CD8-positive, alpha-beta memory T cell (primary cell): ENCODE measurements at regions not wholly inside any gene's neighbourhood (a gene's known extent, or its start where the extent isn't known, plus 50 kb on each side); places are given as distances from the start of the nearest gene placed in this dataset.
A peak's percentile ranks its signal among the peaks of the same experiment; 100 is the strongest.

Experiments used
- CTCF ChIA-PET: fragments of 350-600 bp; sonication (Branson Sonifier 250); formaldehyde crosslinking; loops from one replicate; lab custom pipeline; 2021; ENCODE audit warnings: antibody characterized with exemption; lab: Charles Lee
- POLR2A ChIA-PET: fragments of 350-600 bp; sonication (Branson Sonifier 250); formaldehyde crosslinking; loops from one replicate; lab custom pipeline; 2021; ENCODE audit warnings: antibody characterized with exemption; lab: Charles Lee
- DNase-seq, 5 donors: peaks; one replicate each; pipeline versions ENCODE4 v3.0.0 to v3.0.0-alpha.2; 2020 to 2022; ENCODE audit warnings: mixed read lengths in 1 of 5
- H3K27ac ChIP-seq: one replicate; pipeline ENCODE4 v1.7.0; 2013; ENCODE audit warnings: low read depth, mild to moderate bottlenecking, low read length, moderate library complexity
- H3K27me3 ChIP-seq: 2 replicates; pipeline ENCODE4 v1.7.0; 2013; ENCODE audit warnings: low read length, mild to moderate bottlenecking; ENCODE audit not compliant: insufficient read depth, poor library complexity, severe bottlenecking
- H3K36me3 ChIP-seq: 2 replicates; pipeline ENCODE4 v1.7.0; 2013; ENCODE audit warnings: mild to moderate bottlenecking, low read length, moderate library complexity; ENCODE audit not compliant: insufficient read depth
- H3K4me1 ChIP-seq: 2 replicates; pipeline ENCODE4 v1.7.0; 2013; ENCODE audit warnings: mild to moderate bottlenecking, low read length, moderate library complexity; ENCODE audit not compliant: insufficient read depth
- H3K4me3 ChIP-seq: 2 replicates; pipeline ENCODE4 v1.7.0; 2013; ENCODE audit warnings: mild to moderate bottlenecking, low read length
- H3K9me3 ChIP-seq: 2 replicates; pipeline ENCODE4 v1.7.0; 2013; ENCODE audit warnings: mild to moderate bottlenecking, low read length
- H3K27ac Mint-ChIP-seq, 8 donors: one replicate each; pipeline ENCODE4 v1.8.0; 2020 to 2021; ENCODE audit warnings: mixed read lengths in 8 of 8, mild to moderate bottlenecking in 6 of 8, inconsistent platforms in 3 of 8, moderate library complexity in 3 of 8
- H3K27me3 Mint-ChIP-seq, 2 donors: one replicate each; pipeline ENCODE4 v1.8.0; 2020 to 2021; ENCODE audit warnings: mixed read lengths in 2 of 2, mild to moderate bottlenecking in 1 of 2, moderate library complexity in 1 of 2
- H3K36me3 Mint-ChIP-seq, 3 donors: one replicate each; pipeline ENCODE4 v1.8.0; 2020 to 2021; ENCODE audit warnings: mixed read lengths in 3 of 3, inconsistent platforms in 1 of 3, mild to moderate bottlenecking in 1 of 3
- H3K4me1 Mint-ChIP-seq, 3 donors: one replicate each; pipeline ENCODE4 v1.8.0; 2020 to 2021; ENCODE audit warnings: mixed read lengths in 3 of 3, inconsistent platforms in 1 of 3, mild to moderate bottlenecking in 1 of 3
- H3K4me3 Mint-ChIP-seq, 7 donors: one replicate each; pipeline ENCODE4 v1.8.0; 2020 to 2021; ENCODE audit warnings: mixed read lengths in 7 of 7, mild to moderate bottlenecking in 6 of 7, moderate library complexity in 4 of 7, inconsistent platforms in 2 of 7
- H3K9me3 Mint-ChIP-seq, 5 donors: one replicate each; pipeline ENCODE4 v1.8.0; 2020 to 2022; ENCODE audit warnings: mixed read lengths in 5 of 5, mild to moderate bottlenecking in 3 of 5, moderate library complexity in 2 of 5, inconsistent platforms in 1 of 5

DNA sequence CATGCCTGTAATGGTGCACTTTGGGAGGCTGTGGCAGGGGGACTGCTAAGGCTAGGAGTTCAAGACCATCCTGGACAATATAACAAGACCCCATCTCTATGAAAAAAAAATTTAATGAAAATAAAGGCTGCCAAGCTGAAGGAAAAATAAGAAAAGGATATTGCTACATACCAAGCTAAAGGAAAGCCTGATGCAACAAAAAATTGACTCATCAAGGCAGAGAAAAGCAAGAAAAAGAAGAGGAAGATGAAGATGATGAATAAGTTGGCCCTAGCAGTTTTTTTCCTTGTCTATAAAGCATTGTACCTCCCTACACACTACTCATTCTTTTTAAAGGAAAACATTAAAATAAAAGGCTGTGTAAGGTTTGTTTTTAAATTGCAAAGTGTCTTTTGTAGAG lies 441.9 kb upstream of the MDFIC2 start:
- H3K4me1 Mint-ChIP-seq: no peaks in the 10 kb centered on the region
- H3K9me3 Mint-ChIP-seq: no peaks in the 10 kb centered on the region
- Histone ChIP-seq H3K27ac (no peak overlapping the region), H3K9me3 (no peaks in the 10 kb centered on the region), H3K4me1 (no peaks in the 10 kb centered on the region), H3K27me3 (no peaks in the 10 kb centered on the region), H3K4me3 (no peak overlapping the region), H3K36me3 (no peaks in the 10 kb centered on the region)
- no peaks in the 10 kb centered on the region for H3K36me3 Mint-ChIP-seq
- ChIA-PET POLR2A (no interaction called here), CTCF (no interaction called here)
- peaks cover 3 to 27% of the 10 kb centered on the region in 2 donors for H3K27me3 Mint-ChIP-seq
- no peak overlapping the region for H3K27ac Mint-ChIP-seq
- no peak for DNase-seq
- H3K4me3 Mint-ChIP-seq: no peak overlapping the region

DNA sequence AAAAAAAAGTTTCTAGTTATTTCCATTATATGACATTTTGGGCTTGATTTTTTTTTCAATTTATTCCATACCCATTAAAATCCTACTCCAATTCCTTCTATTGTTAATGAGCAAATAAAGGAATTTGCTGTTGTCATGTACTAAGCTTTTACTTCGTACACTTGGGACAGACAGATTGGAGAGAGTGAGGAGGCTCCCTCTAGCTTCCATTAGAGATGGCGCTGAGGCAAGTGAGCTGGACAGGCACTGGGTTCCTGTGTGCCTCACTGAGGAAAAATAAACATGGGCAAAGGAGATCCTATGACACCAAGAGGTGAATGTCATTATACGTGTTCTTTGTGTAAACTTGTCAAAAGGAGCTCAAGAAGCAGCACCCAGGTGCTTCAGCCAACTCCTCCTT lies 441.1 kb upstream of the MDFIC2 start:
- CTCF ChIA-PET: no interaction called here
- Mint-ChIP-seq H3K27me3 (peaks cover 3 to 34% of the 10 kb centered on the region in 2 donors), H3K27ac (peak overlapping the region in 1 of 8 donors; percentile 10), H3K9me3 (no peaks in the 10 kb centered on the region), H3K36me3 (no peaks in the 10 kb centered on the region), H3K4me3 (no peak overlapping the region), H3K4me1 (no peaks in the 10 kb centered on the region)
- DNase-seq: no peak
- no peak overlapping the region for H3K27ac ChIP-seq
- no peaks in the 10 kb centered on the region for H3K27me3 ChIP-seq
- H3K4me3 ChIP-seq: no peak overlapping the region
- POLR2A ChIA-PET: no interaction called here
- H3K9me3 ChIP-seq: no peaks in the 10 kb centered on the region
- H3K4me1 ChIP-seq: no peaks in the 10 kb centered on the region
- H3K36me3 ChIP-seq: no peaks in the 10 kb centered on the region

GRCh38 chr3:70752051-70752450 lies 439.6 kb upstream of the MDFIC2 start:
- H3K36me3 ChIP-seq: no peaks in the 10 kb centered on the region
- DNase-seq: no peak
- ChIA-PET CTCF (no interaction called here), POLR2A (no interaction called here)
- no peaks in the 10 kb centered on the region for H3K36me3 Mint-ChIP-seq
- no peak overlapping the region for H3K27ac Mint-ChIP-seq
- no peak overlapping the region for H3K27ac ChIP-seq
- no peak overlapping the region for H3K4me3 Mint-ChIP-seq
- no peaks in the 10 kb centered on the region for H3K9me3 Mint-ChIP-seq
- no peaks in the 10 kb centered on the region for H3K4me1 Mint-ChIP-seq
- no peaks in the 10 kb centered on the region for H3K4me1 ChIP-seq
- H3K4me3 ChIP-seq: no peak overlapping the region
- no peaks in the 10 kb centered on the region for H3K9me3 ChIP-seq
- H3K27me3 ChIP-seq: no peaks in the 10 kb centered on the region
- peaks cover 3 to 49% of the 10 kb centered on the region in 2 donors for H3K27me3 Mint-ChIP-seq

GRCh38 chr3:70749122-70749521 lies 436.7 kb upstream of the MDFIC2 start:
- ChIA-PET CTCF (no interaction called here), POLR2A (no interaction called here)
- H3K36me3 Mint-ChIP-seq: no peaks in the 10 kb centered on the region
- Histone ChIP-seq H3K9me3 (no peaks in the 10 kb centered on the region), H3K4me3 (no peak overlapping the region), H3K27ac (no peak overlapping the region), H3K36me3 (no peaks in the 10 kb centered on the region), H3K4me1 (no peaks in the 10 kb centered on the region), H3K27me3 (no peaks in the 10 kb centered on the region)
- no peak for DNase-seq
- no peaks in the 10 kb centered on the region for H3K4me1 Mint-ChIP-seq
- no peak overlapping the region for H3K27ac Mint-ChIP-seq
- H3K27me3 Mint-ChIP-seq: peaks cover 6 to 58% of the 10 kb centered on the region in 2 donors
- no peaks in the 10 kb centered on the region for H3K9me3 Mint-ChIP-seq
- no peak overlapping the region for H3K4me3 Mint-ChIP-seq

GRCh38 chr3:70748593-70748992 lies 436.2 kb upstream of the MDFIC2 start:
- no peaks in the 10 kb centered on the region for H3K4me1 Mint-ChIP-seq
- H3K27me3 Mint-ChIP-seq: peaks cover 6 to 61% of the 10 kb centered on the region in 2 donors
- no peak for DNase-seq
- Histone ChIP-seq H3K4me1 (no peaks in the 10 kb centered on the region), H3K4me3 (no peak overlapping the region), H3K9me3 (no peaks in the 10 kb centered on the region), H3K27ac (no peak overlapping the region), H3K27me3 (no peaks in the 10 kb centered on the region), H3K36me3 (no peaks in the 10 kb centered on the region)
- no peaks in the 10 kb centered on the region for H3K36me3 Mint-ChIP-seq
- no peak overlapping the region for H3K4me3 Mint-ChIP-seq
- ChIA-PET POLR2A (no interaction called here), CTCF (no interaction called here)
- no peaks in the 10 kb centered on the region for H3K9me3 Mint-ChIP-seq
- no peak overlapping the region for H3K27ac Mint-ChIP-seq

DNA sequence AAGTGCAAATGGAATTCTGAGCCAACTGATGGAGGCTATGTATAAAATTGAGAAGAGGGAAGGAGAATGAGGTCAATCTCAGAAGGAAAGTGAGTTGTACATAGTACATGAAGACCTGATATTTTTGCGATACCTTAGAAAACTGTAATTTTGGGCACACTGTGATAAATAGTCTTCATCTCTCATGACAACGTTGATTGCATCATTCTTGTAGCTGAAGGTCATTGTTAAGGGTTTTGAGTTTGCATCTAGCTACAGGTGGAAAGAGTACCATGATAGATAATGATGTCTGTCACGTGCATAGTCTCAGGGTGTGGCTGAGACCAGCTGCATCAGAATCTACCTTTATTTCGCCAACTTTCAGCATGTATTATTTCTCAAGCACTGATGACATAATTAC lies 435.4 kb upstream of the MDFIC2 start:
- Mint-ChIP-seq H3K27ac (no peak overlapping the region), H3K4me1 (no peaks in the 10 kb centered on the region), H3K27me3 (peaks cover 6 to 64% of the 10 kb centered on the region in 2 donors), H3K36me3 (no peaks in the 10 kb centered on the region), H3K9me3 (no peaks in the 10 kb centered on the region), H3K4me3 (no peak overlapping the region)
- Histone ChIP-seq H3K27me3 (no peaks in the 10 kb centered on the region), H3K4me1 (no peaks in the 10 kb centered on the region), H3K27ac (no peak overlapping the region), H3K36me3 (no peaks in the 10 kb centered on the region), H3K9me3 (no peaks in the 10 kb centered on the region), H3K4me3 (no peak overlapping the region)
- POLR2A ChIA-PET: no interaction called here
- CTCF ChIA-PET: no interaction called here
- no peak for DNase-seq

DNA sequence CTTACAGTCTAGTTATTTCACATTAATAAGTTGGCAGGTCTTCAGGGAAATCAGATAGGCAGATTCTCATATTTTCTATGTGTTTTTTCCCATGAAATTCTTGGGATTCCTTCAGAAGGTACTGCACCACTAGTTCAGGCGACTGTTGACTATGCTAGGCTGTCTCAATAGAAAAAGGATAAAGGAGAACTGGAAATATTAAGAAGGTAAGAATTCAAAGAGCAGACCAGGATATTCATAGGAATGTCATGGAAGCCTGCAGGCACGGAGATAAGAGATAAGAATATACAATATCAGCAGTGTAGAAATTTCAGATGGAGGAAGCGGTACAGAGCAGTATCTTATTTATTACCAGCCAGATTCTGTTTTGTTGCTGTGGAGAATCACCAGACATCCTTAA lies 432.1 kb upstream of the MDFIC2 start:
- peaks cover 6 to 55% of the 10 kb centered on the region in 2 donors for H3K27me3 Mint-ChIP-seq
- Histone ChIP-seq H3K9me3 (no peaks in the 10 kb centered on the region), H3K4me1 (no peaks in the 10 kb centered on the region), H3K36me3 (no peaks in the 10 kb centered on the region), H3K27me3 (no peaks in the 10 kb centered on the region), H3K27ac (no peak overlapping the region), H3K4me3 (no peak overlapping the region)
- DNase-seq: no peak
- no peaks in the 10 kb centered on the region for H3K4me1 Mint-ChIP-seq
- ChIA-PET CTCF (no interaction called here), POLR2A (no interaction called here)
- no peaks in the 10 kb centered on the region for H3K9me3 Mint-ChIP-seq
- no peak overlapping the region for H3K4me3 Mint-ChIP-seq
- H3K36me3 Mint-ChIP-seq: no peaks in the 10 kb centered on the region
- H3K27ac Mint-ChIP-seq: no peak overlapping the region

DNA sequence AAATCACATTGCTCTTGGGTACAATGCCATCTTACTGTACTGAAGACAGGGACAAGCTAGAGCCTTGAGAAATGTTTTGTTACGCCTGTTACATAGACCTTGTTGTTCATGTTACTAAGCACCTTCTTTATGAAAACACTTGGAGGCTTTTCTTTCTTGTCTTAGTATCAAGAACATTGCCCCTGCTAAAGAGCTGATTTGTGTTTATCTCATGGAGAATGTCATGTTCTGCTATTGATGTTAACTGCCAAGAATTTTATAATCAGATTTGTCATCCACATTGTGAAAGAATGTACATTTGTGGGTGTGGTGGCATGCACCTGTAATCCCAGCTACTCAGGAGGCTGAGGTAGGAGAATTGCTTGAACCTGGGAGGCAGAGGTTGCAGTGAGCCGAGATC lies 431.3 kb upstream of the MDFIC2 start:
- H3K27ac Mint-ChIP-seq: no peak overlapping the region
- H3K4me3 Mint-ChIP-seq: no peak overlapping the region
- CTCF ChIA-PET: no interaction called here
- no peak overlapping the region for H3K27ac ChIP-seq
- DNase-seq: no peak
- H3K4me3 ChIP-seq: no peak overlapping the region
- H3K36me3 Mint-ChIP-seq: no peaks in the 10 kb centered on the region
- no peaks in the 10 kb centered on the region for H3K27me3 ChIP-seq
- no peaks in the 10 kb centered on the region for H3K9me3 ChIP-seq
- peaks cover 6 to 47% of the 10 kb centered on the region in 2 donors for H3K27me3 Mint-ChIP-seq
- H3K4me1 ChIP-seq: no peaks in the 10 kb centered on the region
- no peaks in the 10 kb centered on the region for H3K36me3 ChIP-seq
- no peaks in the 10 kb centered on the region for H3K4me1 Mint-ChIP-seq
- POLR2A ChIA-PET: no interaction called here
- H3K9me3 Mint-ChIP-seq: no peaks in the 10 kb centered on the region

GRCh38 chr3:70742081-70742480 lies 429.6 kb upstream of the MDFIC2 start:
- no peak overlapping the region for H3K4me3 ChIP-seq
- ChIA-PET CTCF (no interaction called here), POLR2A (no interaction called here)
- no peaks in the 10 kb centered on the region for H3K36me3 Mint-ChIP-seq
- H3K4me3 Mint-ChIP-seq: no peak overlapping the region
- H3K4me1 ChIP-seq: no peaks in the 10 kb centered on the region
- H3K36me3 ChIP-seq: no peaks in the 10 kb centered on the region
- H3K27ac Mint-ChIP-seq: no peak overlapping the region
- H3K27me3 Mint-ChIP-seq: peaks cover 10 to 30% of the 10 kb centered on the region in 2 donors
- no peak for DNase-seq
- H3K9me3 Mint-ChIP-seq: no peaks in the 10 kb centered on the region
- no peak overlapping the region for H3K27ac ChIP-seq
- no peaks in the 10 kb centered on the region for H3K4me1 Mint-ChIP-seq
- no peaks in the 10 kb centered on the region for H3K9me3 ChIP-seq
- no peaks in the 10 kb centered on the region for H3K27me3 ChIP-seq
